ENCODE measurements at regions not wholly inside any gene's neighbourhood (a gene's known extent, or its start where the extent isn't known, plus 50 kb on each side); places are given as distances from the start of the nearest gene placed in this dataset.
"Not testable (repeated sequence)": the region's sequence is repeated elsewhere in the genome, so short reads cannot be mapped to it uniquely, and the experiment has no call there.

DNA sequence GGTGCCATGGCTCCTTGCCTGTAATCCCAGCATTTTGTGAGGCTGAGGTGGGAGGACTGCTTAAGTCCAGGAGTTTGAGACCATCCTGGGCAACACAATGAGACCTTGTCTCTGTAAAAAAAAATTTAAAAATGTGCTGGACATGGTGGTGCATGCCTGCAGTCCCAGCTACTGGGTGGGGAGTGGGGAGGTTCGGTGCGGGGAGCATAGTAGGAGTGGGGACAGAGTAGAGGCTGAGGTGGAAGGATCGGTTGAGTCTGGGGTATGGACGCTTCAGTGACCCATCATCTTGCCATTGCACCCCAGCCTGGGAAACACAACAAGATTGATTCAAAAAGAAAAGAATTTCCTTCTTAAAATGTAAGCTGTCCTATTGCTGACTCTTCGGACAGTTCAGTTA, 1490.0 kb upstream of the GBE1 start:
- no peak for DNase-seq (ENCODE audit: low read depth)

DNA sequence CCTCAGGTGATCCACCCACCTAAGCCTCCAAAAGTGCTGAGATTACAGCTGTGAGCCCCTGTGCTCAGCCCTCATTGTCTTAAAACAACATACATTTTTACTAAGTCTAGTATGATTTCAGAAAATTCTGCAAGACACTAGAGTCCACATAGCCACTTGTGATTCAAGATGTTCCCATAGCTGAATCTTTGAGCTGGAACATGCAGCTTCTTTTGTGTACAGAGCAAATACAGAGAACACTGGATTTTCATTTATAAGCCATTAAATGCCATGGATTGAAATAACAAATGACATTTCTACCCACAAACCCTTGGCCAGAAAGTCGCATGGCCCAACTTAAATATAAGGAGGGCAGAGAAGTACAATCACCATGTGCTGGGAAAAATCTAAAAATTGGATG, 1489.2 kb upstream of the GBE1 start:
- DNase-seq (ENCODE audit: low read depth), result no peak

DNA sequence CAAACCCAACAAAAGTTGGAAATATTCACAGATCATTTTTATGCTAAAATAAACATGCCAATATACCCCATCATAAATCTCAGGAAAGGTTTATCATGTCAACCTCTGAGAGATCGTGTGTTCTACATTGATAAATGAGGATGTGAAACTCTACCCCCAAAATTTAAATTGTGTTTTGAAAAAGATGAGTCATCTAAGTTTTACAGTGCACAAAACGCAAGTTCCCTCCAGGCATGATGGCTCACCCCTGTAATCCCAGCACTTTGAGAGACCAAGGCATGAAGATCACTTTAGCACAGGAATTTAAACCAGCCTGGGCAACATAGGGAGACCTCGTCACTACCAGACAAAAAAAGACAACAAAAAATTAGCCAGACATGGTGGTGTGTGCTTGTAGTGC, 1487.0 kb upstream of the GBE1 start:
- no peak for DNase-seq (ENCODE audit: low read depth)

DNA sequence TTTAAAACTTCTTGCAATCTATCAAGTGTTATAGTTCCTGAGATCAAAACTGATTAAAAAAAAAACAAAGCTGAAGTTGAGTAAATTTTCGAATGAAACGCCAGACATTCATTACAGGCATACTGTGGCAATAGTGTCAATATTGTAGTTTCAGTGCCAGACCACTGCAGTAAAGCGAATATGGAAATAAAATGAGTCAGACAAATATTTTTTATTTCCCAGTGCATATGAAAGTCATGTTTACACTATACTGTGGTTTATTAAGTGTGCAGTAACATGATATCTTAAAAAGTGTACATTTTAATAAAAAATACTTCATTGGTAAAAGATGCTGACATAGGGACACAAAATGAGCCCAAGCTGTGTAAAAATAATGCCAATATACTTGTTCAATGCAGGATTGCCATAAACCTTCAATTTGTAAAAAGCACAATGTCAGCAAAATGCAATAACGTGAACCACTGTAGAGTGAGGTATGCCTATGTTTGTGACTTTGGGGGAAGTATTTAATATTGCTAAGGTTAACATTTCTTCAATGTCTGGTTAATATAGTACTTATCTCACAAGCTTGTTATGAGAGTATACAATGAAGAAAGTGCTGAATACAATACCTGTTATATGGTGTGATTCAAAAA, 1473.9 kb upstream of the GBE1 start:
- DNase-seq (ENCODE audit: low read depth), result no peak

DNA sequence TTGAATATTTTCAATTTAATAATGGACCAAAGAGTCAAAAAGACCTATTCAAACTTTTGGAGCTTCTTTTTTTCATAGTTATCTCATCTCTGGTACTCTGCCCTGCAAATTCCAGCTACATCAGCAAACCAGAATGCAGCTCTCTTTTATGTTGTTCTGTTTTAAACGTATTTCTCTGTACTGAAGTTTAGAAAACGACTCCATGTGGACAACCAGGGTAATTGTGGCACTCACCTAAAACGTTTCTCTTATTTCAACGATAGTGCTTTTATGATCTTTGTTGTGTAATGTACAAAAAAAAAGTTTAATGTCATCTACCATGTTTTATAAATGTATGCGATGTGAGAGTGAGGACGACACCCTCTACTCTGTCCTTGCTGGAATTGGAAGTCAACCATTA, 1472.3 kb upstream of the GBE1 start:
- no peak for DNase-seq (ENCODE audit: low read depth)

DNA sequence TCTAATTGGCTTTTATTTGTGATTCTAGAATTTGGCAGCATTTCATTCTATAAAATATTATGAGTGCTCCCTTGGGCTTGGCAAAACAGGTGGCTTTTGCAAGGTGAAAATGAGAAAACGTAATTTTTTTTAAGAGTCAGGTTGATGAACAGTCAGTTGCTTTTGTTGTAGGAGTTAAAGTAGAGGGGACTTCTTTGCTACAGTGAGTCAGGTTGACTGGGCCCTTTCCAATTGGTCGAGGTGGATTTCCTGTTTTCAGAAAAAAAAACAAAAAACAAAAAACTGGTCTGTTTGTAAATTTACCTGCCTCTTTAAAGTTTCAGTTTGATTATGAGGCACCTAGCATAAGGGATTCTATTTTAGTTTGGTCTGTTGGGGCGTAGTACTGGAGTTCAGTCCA, 1469.4 kb upstream of the GBE1 start:
- DNase-seq (ENCODE audit: low read depth), result no peak

DNA sequence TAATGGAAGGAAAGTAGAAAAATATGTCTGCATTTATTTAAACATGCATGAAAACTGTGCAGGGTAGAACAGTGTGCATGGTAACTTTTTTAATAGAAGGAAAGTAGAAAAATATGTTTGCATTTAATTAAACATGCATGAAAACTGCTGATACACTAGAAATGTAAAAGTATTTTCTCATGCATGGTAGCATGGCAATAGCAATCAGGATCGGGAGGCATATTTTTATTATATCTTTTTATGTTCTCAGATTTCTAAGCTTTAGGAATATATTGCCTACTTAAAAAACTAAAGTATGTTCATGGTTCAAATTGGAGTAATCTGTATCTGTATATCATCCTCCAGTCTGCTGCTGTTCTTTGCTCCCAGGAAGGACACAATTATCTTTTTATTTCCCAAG, 1468.9 kb upstream of the GBE1 start:
- no peak for DNase-seq (ENCODE audit: low read depth)

DNA sequence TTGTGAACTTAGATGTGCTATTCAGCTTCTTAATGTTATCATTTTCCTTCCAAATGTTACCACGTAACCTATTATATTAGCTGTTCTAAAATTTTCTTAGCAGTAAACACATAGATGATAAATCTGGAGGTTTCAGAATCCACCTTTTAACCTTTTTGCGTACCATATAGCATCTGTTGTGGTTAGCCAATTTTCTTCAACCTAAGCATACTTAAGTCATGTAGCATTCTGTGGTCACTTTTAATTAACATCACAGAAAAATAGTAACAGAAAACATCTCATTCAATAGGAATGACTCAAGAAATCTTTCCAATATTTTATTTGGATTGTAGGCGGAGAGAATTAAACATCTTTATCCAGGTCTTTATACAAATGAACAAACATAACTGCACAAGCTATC, 1465.3 kb upstream of the GBE1 start:
- no peak for DNase-seq (ENCODE audit: low read depth)

DNA sequence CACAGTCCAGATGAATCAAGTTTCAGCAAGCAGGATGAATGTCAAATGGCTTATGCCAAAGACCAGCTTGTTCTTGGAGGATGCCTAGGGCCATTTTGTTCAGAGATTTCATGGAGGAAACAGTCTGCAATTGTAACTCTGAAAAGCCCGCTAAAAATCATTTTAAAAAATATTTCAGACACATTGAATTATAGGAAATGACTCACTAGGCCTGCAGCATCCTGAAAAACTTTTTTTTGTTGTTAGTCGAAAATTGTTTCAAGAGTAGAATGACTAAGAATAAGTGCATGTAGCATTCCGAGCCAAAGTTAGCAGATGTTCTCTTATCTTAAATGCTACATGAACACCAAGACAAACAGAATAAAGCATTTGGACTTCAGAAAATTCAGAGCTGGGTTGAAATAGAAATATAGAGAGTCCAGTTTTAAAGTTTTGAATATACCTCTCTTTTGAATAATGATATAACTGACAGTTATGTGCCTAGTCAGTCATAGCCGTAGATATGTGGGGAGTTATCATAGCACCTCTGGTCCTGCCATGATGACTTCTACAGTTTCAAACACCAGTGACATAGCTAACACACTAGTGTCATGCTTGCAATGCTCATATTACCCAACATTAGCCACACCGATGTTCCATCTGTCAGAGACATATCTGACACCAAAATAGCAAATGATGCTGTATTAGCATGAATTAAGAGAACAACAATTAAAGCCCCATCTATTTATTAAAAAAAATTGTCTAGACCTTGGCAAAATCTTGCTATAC, 1462.8 kb upstream of the GBE1 start:
- DNase-seq (ENCODE audit: low read depth), result no peak

DNA sequence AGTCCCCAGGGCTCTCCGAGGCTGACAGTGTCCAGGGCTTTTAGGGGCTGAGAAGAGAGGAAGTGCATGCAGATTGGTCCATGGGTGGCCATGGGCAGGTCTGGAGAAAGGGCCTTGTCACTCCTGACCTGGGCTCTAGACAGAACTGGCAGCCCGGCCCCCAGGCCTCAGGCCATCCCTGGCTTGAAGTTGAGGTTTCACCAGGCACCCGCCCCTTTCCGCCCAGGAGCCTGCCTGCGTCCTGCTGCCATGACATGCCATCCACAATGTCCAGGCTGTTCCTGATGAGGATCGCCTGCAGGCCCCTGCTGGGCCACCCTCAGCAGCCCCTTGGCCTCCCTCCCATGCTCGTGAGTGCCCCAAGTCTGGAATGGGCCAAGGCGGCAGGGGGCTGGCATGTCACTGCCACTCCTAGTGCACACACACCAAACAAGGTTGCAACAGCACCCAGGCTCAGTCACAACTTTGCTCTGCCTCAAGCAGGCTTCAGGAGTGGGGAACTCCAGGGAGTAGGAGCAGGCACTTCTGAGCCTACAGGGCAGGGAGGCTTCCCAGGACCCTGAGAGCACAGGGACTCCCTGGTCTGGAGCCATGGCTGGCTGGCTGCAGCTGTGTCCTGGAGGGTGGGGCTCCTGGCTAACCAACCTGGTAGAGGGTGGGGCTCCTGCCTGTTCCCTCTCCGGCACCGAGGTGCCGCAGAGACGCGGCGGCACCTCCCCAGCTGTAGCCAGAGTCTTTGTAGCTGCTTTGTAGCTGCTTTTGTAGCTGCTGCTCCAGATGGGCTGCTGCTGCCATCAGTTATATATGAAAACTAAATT, 1457.1 kb upstream of the GBE1 start:
- no peak for DNase-seq (ENCODE audit: low read depth)

DNA sequence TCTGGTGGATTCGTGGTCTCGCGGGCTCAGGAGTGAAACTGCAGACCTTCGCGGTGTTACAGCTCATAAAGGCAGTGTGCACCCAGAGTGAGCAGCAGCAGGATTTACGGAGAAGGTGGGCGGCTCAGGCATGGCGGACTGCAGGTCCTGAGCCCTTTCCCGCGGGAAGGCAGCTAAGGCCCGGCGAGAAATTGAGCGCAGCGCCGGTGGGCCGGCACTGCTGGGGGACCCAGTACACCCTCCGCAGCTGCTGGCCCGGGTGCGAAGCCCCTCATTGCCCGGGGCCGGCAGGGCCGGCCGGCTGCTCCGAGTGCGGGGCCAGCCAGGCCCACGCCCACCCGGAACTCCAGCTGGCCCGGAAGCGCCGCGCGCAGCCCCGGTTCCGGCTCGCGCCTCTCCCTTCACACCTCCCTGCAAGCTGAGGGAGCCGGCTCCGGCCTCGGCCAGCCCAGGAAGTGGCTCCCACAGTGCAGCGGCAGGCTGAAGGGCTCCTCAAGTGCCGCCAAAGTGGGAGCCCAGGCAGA, 1456.2 kb upstream of the GBE1 start:
- DNase-seq (ENCODE audit: low read depth), result not testable (repeated sequence)

DNA sequence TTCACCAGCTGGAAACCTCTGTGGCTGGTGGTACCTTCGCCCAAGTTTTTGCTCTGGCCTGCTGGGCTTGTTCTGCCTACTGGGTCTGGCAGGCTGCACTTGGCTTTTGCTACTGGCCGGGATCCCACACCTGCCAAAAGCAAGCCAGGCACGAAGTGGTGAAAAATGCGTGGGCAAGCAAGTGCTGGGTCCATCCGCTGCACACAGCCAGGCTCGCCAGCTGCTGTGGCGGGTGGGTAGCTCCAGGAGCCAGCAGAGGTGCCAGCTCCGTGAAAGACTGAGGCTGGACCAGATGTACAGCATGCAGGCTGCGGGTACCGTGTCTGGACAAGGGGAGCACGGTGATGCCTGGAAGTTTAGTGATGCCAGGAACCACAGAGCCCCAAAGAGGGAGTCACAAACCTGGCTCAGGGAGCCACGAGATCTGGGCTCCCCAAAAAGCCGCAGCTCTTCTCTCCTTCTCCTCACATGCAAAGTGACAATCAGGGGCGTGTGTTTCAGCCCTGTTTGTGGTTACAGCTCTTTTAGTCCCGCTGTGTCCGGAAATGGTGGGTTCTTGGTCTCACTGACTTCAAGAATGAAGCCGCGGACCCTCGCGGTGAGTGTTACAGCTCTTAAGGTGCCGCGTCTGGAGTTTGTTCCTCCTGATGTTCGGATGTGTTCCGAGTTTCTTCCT, 1455.6 kb upstream of the GBE1 start:
- no peak for DNase-seq (ENCODE audit: low read depth)

DNA sequence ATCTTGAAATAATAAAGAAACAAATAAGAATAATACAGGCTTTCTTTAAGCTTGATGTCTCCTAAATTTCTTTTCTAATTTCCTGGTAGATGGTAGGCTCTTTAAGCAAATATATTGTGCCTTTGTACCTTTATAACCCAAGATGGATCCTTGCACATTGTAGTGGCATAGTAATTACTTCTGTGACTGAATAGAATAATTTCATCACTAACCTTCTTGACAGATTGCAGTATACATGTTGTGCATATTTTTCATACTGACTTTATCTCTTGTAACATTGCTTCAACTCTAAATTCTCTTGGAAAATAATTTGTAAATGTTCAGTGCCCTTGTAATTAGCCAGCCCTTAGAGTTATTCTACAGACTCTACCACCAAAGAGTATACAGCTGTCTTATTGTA, 1433.8 kb upstream of the GBE1 start:
- no peak for DNase-seq (ENCODE audit: low read depth)

DNA sequence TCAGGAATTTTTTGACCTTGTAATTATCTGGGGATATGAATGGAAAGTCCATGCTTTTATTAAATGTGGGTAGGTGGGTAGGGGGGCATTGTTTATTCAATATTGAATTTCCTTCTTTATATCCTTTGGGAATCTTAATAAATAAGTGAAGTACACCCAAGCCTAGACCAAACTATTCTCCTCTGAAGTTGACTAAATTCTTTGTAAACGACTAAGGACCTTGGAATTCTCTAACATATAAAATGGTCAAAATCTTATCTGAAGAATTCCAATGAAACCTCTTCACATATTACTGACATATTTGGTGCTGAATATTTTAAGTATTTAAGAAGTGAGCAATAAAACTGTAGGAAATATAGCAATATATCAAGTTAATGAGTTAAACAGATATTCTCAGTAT, 1432.1 kb upstream of the GBE1 start:
- no peak for DNase-seq (ENCODE audit: low read depth)

DNA sequence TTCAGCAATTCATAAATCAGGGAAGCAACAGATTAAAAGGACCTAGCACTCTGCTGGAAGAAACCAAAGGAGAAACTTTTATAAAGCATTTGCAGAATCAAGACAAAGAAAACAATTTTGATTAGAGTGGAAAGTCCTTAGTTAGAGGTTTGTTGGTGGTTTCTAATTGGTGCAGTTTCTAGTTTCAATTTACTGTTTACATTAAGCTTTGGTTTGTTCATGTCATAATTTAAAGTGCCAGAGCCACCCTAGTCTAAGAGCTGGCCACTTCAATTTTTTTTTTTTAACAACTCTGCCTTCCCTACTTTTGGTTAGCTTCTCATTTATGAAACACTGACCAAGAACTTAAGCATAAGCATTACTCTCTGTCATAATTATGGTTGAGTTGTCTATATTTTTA, 1428.2 kb upstream of the GBE1 start:
- no peak for DNase-seq (ENCODE audit: low read depth)

DNA sequence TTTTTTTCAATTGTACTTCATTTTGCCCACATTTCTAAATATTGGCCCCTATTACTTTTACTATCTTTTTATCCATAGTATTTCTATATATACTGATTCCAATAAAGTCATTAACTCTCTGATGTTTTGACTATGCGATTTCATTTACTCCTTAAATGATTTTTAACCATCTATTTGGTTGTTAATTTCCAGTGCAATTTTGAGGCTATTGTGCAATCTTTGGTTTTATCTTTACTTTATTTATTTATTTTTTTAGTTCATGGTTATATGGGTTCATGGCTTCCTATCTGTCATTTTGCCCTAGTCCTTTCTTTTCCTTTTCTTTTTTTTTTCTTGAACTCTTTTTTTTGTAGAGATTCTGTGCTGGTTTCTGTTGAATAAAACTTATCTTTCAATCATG, 1408.0 kb upstream of the GBE1 start:
- DNase-seq (ENCODE audit: low read depth), result no peak

DNA sequence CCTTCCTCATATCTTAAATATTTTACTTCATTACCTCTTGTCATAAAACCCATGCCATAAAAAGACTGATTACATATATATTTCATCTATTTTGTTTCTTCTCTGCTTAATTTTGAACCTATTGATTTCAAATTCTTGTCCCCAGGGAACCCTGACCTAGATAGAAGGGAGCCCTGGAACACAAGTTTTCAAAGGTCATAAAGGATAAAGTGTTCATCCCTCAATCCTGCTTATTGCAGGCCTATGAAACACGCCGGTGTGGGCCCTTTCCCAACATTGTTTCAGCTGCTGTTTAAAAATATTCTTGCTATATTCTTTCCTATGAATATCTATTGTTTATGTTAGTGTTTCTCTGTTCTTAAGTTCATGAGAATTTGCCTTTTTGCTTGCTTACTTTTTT, 1389.5 kb upstream of the GBE1 start:
- no peak for DNase-seq (ENCODE audit: low read depth)

DNA sequence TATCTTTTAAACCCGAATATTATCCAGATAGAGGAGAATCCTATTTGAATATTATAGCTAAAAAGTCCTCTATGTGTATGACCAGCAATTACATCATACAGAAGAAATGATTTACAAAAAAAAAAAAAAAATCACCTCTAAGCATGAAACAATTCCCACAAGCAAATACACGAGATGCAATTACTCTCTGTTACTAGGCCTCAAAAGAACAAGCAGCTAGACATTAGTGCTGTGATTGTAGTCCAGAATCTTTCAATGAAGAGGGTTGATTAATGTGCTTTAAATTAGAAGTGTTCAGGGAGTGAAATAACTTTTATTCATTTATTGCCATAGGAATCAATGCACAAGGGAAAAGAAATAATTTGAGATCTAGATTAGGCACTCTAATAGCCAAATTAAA, 1379.5 kb upstream of the GBE1 start:
- DNase-seq (ENCODE audit: low read depth), result no peak

DNA sequence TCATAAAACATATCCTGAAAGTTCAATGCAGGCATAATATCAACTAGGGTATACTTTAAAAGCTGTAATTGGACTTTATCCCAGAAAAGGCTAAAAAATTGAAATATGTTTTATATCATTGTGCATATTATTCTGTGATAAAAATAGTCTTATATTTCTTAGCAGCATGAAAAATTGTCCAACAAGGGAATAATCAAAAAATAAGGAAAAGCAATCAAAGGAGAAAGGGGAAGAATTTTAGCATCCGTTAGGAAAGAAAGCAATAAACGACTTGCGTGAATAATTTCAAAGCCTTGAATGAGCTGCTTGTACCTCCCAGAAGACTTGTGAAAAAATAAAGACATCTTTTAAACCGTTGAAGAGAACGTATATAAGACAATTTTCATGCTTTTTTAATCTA, 1369.8 kb upstream of the GBE1 start:
- DNase-seq (ENCODE audit: low read depth), result no peak

DNA sequence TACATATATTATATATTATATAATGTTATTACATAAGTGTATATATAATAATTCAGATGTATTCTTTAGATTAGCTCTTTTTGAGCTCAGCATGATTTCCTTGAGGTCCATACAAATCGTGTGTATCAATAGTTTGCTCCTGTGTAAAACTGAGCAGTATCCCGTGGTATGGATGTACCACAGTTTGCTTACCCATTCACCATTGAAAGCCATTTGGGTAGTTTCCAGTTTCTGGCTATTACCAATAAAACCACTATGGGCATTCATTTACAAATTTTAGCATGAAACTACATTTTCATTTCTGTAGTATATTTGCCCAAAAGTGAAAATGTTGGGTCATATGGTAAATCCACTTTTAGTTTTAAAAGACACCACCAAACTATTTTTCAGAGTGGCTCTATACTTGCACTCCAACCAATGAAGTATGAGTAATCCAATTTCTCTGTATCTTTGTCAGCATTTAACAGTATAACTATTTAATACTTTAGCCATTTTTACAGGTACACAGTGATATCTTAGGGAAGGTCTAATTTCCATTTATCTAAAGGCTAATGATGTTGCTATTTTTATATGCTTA, 1361.4 kb upstream of the GBE1 start:
- DNase-seq (ENCODE audit: low read depth), result no peak

DNA sequence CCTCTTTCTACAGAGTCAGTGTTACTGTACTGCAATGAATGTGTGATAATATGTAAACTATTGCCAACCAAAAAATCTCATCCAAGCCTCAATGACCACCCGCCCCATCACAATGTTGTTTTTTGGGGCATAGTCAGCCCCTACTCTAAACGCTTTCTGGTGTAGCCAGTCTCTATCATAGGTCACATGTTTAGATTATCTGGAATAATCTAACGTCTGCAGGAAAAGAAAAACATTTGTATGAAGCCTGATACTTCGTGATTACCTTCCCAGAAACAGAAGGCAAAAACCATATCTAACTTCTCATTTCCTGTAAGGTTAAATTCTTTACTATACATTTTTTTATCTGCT, 1331.8 kb upstream of the GBE1 start:
- DNase-seq (ENCODE audit: low read depth), result no peak

DNA sequence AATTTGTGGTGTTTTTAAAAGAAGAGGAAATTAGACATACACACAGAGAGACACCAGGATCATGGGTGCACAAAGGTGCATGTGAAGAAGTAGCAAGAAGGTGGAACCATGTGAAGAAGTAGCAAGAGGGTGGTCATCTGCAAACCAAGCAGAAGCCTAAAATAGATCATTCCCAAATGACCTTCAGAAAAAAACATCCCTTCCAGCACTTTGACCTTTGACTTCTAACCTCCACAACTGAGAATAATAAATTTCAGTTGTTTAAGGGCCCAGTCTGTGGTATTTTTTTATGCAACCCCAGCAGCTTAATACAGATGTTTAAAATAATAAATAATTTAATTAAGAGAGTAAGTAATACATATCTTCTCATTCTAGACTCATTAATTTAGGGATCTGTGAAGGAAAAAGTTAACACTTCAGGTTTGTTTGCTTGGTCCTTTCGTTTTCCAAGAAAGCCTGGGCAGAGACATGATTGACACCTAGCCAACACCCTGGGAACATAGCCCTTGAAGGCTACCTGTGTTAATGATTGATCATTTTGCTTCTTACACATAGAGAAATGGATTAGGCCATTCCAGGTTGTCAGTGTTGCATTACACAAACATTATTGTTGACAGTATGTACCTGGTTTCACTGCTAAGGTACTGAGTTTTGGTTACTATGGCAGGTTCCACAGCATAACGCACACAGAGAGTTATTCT, 1331.2 kb upstream of the GBE1 start:
- DNase-seq (ENCODE audit: low read depth), result no peak

Data from stromal cell of bone marrow (primary cell).